ENCODE measurements at regions not wholly inside any gene's neighbourhood (a gene's known extent, or its start where the extent isn't known, plus 50 kb on each side); places are given as distances from the start of the nearest gene placed in this dataset.
"Not testable (repeated sequence)": the region's sequence is repeated elsewhere in the genome, so short reads cannot be mapped to it uniquely, and the experiment has no call there.

GRCh38 chr22:41036924-41037323, 55.5 kb upstream of the EP300 start:
- Histone ChIP-seq H3K4ac (ENCODE audit: low read depth in 1 of 2, low read length in 2 of 2) (no peak overlapping the region), H3K79me1 (replicated peaks; ENCODE audit: low read length, poor library complexity, severe bottlenecking) (no peaks in the 10 kb centered on the region), H3K27me3 (ENCODE audit: control insufficient read depth in 1 of 2, insufficient read depth in 1 of 2, low read length in 2 of 2) (peaks cover 6 to 12% of the 10 kb centered on the region in 2 experiments), H3K9me3 (ENCODE audit: control insufficient read depth, low read length) (no peaks in the 10 kb centered on the region), H3K23ac (ENCODE audit: low read length in 2 of 2) (no peak overlapping the region), H2BK15ac (ENCODE audit: low read depth, poor library complexity, severe bottlenecking) (no peak overlapping the region), H4K8ac (ENCODE audit: low read length) (no peak overlapping the region), H2BK5ac (ENCODE audit: low read depth, low read length, poor library complexity, severe bottlenecking) (no peak overlapping the region), H3K4me1 (ENCODE audit: control insufficient read depth, insufficient read depth, low read depth, low read length) (no peaks in the 10 kb centered on the region), H3K9ac (ENCODE audit: low read length) (no peak overlapping the region), H3K4me2 (ENCODE audit: low read length, poor library complexity, severe bottlenecking) (no peak overlapping the region), H3K36me3 (ENCODE audit: control insufficient read depth in 1 of 2, insufficient read depth in 2 of 2, low read depth in 1 of 2, low read length in 2 of 2) (no peaks in the 10 kb centered on the region), H2BK12ac (ENCODE audit: low read length in 2 of 2) (no peak overlapping the region), H2AK5ac (ENCODE audit: low read length, severe bottlenecking) (no peak overlapping the region), H3K18ac (ENCODE audit: low read depth in 1 of 2, low read length in 2 of 2) (no peak overlapping the region), H2AFZ (ENCODE audit: low read depth, low read length) (no peak overlapping the region), H3K14ac (ENCODE audit: low read length in 2 of 2) (no peak overlapping the region), H3K4me3 (ENCODE audit: insufficient read depth in 1 of 2, low read depth in 1 of 2, low read length in 2 of 2) (no peak overlapping the region), H4K91ac (ENCODE audit: low read length) (no peak overlapping the region), H2BK120ac (ENCODE audit: low read depth, low read length) (no peak overlapping the region), H3K27ac (ENCODE audit: low read length, poor library complexity, severe bottlenecking) (no peak overlapping the region)
- no peak for DNase-seq
- WGBS = 89% methylated on average over 7 of the region's 7 CpGs

GRCh38 chr22:41038732-41039131, 53.7 kb upstream of the EP300 start:
- H2BK12ac ChIP-seq (ENCODE audit: low read length in 2 of 2) = no peak overlapping the region
- H4K91ac ChIP-seq (ENCODE audit: low read length) = no peak overlapping the region
- no peak overlapping the region for H3K14ac ChIP-seq (ENCODE audit: low read length in 2 of 2)
- no peaks in the 10 kb centered on the region for H3K4me1 ChIP-seq (ENCODE audit: control insufficient read depth, insufficient read depth, low read depth, low read length)
- H3K27me3 ChIP-seq (ENCODE audit: control insufficient read depth in 1 of 2, insufficient read depth in 1 of 2, low read length in 2 of 2) = peaks cover 6 to 12% of the 10 kb centered on the region in 2 experiments
- H2AK5ac ChIP-seq (ENCODE audit: low read length, severe bottlenecking) = no peak overlapping the region
- no peaks in the 10 kb centered on the region for H3K36me3 ChIP-seq (ENCODE audit: control insufficient read depth in 1 of 2, insufficient read depth in 2 of 2, low read depth in 1 of 2, low read length in 2 of 2)
- no peaks in the 10 kb centered on the region for H3K9me3 ChIP-seq (ENCODE audit: control insufficient read depth, low read length)
- 66% methylated on average over 2 of the region's 4 CpGs for WGBS
- no peak overlapping the region for H2AFZ ChIP-seq (ENCODE audit: low read depth, low read length)
- no peak overlapping the region for H3K4ac ChIP-seq (ENCODE audit: low read depth in 1 of 2, low read length in 2 of 2)
- DNase-seq = no peak
- H3K4me3 ChIP-seq (ENCODE audit: insufficient read depth in 1 of 2, low read depth in 1 of 2, low read length in 2 of 2) = no peak overlapping the region
- H4K8ac ChIP-seq (ENCODE audit: low read length) = no peak overlapping the region
- H3K79me1 ChIP-seq (replicated peaks; ENCODE audit: low read length, poor library complexity, severe bottlenecking) = no peaks in the 10 kb centered on the region
- H2BK5ac ChIP-seq (ENCODE audit: low read depth, low read length, poor library complexity, severe bottlenecking) = no peak overlapping the region
- no peak overlapping the region for H3K23ac ChIP-seq (ENCODE audit: low read length in 2 of 2)
- H3K27ac ChIP-seq (ENCODE audit: low read length, poor library complexity, severe bottlenecking) = no peak overlapping the region
- no peak overlapping the region for H3K9ac ChIP-seq (ENCODE audit: low read length)
- H2BK120ac ChIP-seq (ENCODE audit: low read depth, low read length) = no peak overlapping the region
- no peak overlapping the region for H2BK15ac ChIP-seq (ENCODE audit: low read depth, poor library complexity, severe bottlenecking)
- no peak overlapping the region for H3K18ac ChIP-seq (ENCODE audit: low read depth in 1 of 2, low read length in 2 of 2)
- H3K4me2 ChIP-seq (ENCODE audit: low read length, poor library complexity, severe bottlenecking) = no peak overlapping the region

- H3K79me1 ChIP-seq (replicated peaks; ENCODE audit: low read length, poor library complexity, severe bottlenecking); H3K14ac ChIP-seq (ENCODE audit: low read length in 2 of 2); DNase-seq; H3K4me3 ChIP-seq (ENCODE audit: insufficient read depth in 1 of 2, low read depth in 1 of 2, low read length in 2 of 2); H2BK15ac ChIP-seq (ENCODE audit: low read depth, poor library complexity, severe bottlenecking); H4K8ac ChIP-seq (ENCODE audit: low read length); H2BK5ac ChIP-seq (ENCODE audit: low read depth, low read length, poor library complexity, severe bottlenecking); H3K27ac ChIP-seq (ENCODE audit: low read length, poor library complexity, severe bottlenecking); H3K23ac ChIP-seq (ENCODE audit: low read length in 2 of 2); H3K4me2 ChIP-seq (ENCODE audit: low read length, poor library complexity, severe bottlenecking); H2BK12ac ChIP-seq (ENCODE audit: low read length in 2 of 2); H3K9me3 ChIP-seq (ENCODE audit: control insufficient read depth, low read length); H3K18ac ChIP-seq (ENCODE audit: low read depth in 1 of 2, low read length in 2 of 2); H2AK5ac ChIP-seq (ENCODE audit: low read length, severe bottlenecking); H2BK120ac ChIP-seq (ENCODE audit: low read depth, low read length); H4K91ac ChIP-seq (ENCODE audit: low read length); H2AFZ ChIP-seq (ENCODE audit: low read depth, low read length); H3K4ac ChIP-seq (ENCODE audit: low read depth in 1 of 2, low read length in 2 of 2); H3K36me3 ChIP-seq (ENCODE audit: control insufficient read depth in 1 of 2, insufficient read depth in 2 of 2, low read depth in 1 of 2, low read length in 2 of 2); H3K9ac ChIP-seq (ENCODE audit: low read length); H3K4me1 ChIP-seq (ENCODE audit: control insufficient read depth, insufficient read depth, low read depth, low read length): not testable (repeated sequence)
- 88% methylated on average over 7 of the region's 9 CpGs for WGBS
- H3K27me3 ChIP-seq (ENCODE audit: control insufficient read depth in 1 of 2, insufficient read depth in 1 of 2, low read length in 2 of 2) = peaks cover 6 to 12% of the 10 kb centered on the region in 2 experiments
Observed at GRCh38 chr22:41039641-41040040, 52.8 kb upstream of the EP300 start.

- H3K23ac ChIP-seq (ENCODE audit: low read length in 2 of 2) = no peak overlapping the region
- no peak overlapping the region for H4K8ac ChIP-seq (ENCODE audit: low read length)
- no peaks in the 10 kb centered on the region for H3K4me1 ChIP-seq (ENCODE audit: control insufficient read depth, insufficient read depth, low read depth, low read length)
- no peak overlapping the region for H3K14ac ChIP-seq (ENCODE audit: low read length in 2 of 2)
- no peak overlapping the region for H2BK12ac ChIP-seq (ENCODE audit: low read length in 2 of 2)
- no peak overlapping the region for H3K4me3 ChIP-seq (ENCODE audit: insufficient read depth in 1 of 2, low read depth in 1 of 2, low read length in 2 of 2)
- H3K9me3 ChIP-seq (ENCODE audit: control insufficient read depth, low read length) = no peaks in the 10 kb centered on the region
- no peak overlapping the region for H4K91ac ChIP-seq (ENCODE audit: low read length)
- DNase-seq = no peak
- H2BK120ac ChIP-seq (ENCODE audit: low read depth, low read length) = no peak overlapping the region
- H3K27ac ChIP-seq (ENCODE audit: low read length, poor library complexity, severe bottlenecking) = no peak overlapping the region
- H3K36me3 ChIP-seq (ENCODE audit: control insufficient read depth in 1 of 2, insufficient read depth in 2 of 2, low read depth in 1 of 2, low read length in 2 of 2) = no peaks in the 10 kb centered on the region
- H2AFZ ChIP-seq (ENCODE audit: low read depth, low read length) = no peak overlapping the region
- H2AK5ac ChIP-seq (ENCODE audit: low read length, severe bottlenecking) = no peak overlapping the region
- no peak overlapping the region for H3K4ac ChIP-seq (ENCODE audit: low read depth in 1 of 2, low read length in 2 of 2)
- no peak overlapping the region for H2BK15ac ChIP-seq (ENCODE audit: low read depth, poor library complexity, severe bottlenecking)
- no peak overlapping the region for H2BK5ac ChIP-seq (ENCODE audit: low read depth, low read length, poor library complexity, severe bottlenecking)
- no peak overlapping the region for H3K4me2 ChIP-seq (ENCODE audit: low read length, poor library complexity, severe bottlenecking)
- H3K27me3 ChIP-seq (ENCODE audit: control insufficient read depth in 1 of 2, insufficient read depth in 1 of 2, low read length in 2 of 2) = peaks cover 0 to 6% of the 10 kb centered on the region in 2 experiments
- no peak overlapping the region for H3K18ac ChIP-seq (ENCODE audit: low read depth in 1 of 2, low read length in 2 of 2)
- no peaks in the 10 kb centered on the region for H3K79me1 ChIP-seq (replicated peaks; ENCODE audit: low read length, poor library complexity, severe bottlenecking)
- no peak overlapping the region for H3K9ac ChIP-seq (ENCODE audit: low read length)
- no CpG with 5 or more reads among the region's 1 CpG for WGBS
Observed at GRCh38 chr22:41040483-41040882, 51.9 kb upstream of the EP300 start.
